ENCODE measurements at regions not wholly inside any gene's neighbourhood (a gene's known extent, or its start where the extent isn't known, plus 50 kb on each side); places are given as distances from the start of the nearest gene placed in this dataset.
A peak's percentile ranks its signal among the peaks of the same experiment; 100 is the strongest.

DNA sequence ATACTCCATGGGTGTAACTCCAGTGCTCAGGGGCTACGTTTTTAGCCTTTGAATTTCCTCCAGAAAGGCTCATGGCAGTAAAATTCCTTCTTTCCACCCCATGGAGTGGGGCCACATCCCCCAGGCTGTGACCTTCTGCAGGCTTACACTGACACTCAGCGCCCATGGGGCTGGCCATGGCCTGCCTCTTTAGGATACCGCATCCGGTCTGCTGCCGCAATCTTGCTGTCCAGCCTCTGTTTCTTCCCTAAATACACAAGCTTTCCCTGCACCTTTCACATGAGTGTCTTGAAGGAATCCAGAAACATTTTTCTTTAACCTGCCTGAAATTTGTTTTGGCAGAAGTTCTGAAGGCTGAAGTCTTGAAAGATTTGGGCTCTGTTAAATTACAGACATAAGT lies 170.5 kb downstream of the NTMT2 start:
- no peak for DNase-seq (ENCODE audit: low spot score)

DNA sequence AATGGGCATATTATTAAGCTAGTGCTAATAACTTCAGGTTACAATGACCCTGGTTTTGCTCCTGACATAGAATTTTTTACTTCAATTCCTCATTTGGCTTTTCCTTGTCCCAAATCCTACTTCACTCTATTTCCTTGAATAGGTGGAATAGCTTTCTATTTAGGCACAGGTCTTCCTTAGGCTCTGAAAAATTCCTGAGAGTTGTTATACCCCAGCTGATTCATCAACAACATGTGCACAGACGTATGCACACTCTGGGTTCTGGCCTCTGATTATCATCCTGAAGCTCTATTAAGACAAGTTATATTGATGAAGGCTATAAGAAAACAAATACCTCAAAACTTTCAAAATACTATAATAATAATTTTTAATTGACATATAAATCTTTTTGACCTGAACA lies 172.4 kb downstream of the NTMT2 start:
- DNase-seq (ENCODE audit: low spot score): peak; percentile 53

DNA sequence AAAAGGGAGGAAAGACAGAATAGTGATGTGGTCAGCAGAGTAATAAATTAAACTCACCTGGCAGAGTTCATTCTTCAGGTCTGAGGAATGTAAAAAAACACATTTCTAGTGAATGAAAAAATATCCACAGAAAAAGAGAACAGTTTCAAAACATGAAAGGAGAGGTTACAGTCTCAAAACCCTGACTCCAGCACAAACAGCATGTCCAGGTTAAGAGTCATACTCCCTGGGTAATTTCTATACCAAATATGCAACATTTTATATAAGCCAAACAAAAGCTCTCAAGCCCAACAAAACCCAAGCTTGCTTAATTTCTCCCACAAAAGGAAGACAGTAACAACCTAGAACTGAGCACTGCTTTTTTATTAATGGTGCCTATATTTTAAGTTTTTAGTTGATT lies 173.0 kb downstream of the NTMT2 start:
- no peak for DNase-seq (ENCODE audit: low spot score)

DNA sequence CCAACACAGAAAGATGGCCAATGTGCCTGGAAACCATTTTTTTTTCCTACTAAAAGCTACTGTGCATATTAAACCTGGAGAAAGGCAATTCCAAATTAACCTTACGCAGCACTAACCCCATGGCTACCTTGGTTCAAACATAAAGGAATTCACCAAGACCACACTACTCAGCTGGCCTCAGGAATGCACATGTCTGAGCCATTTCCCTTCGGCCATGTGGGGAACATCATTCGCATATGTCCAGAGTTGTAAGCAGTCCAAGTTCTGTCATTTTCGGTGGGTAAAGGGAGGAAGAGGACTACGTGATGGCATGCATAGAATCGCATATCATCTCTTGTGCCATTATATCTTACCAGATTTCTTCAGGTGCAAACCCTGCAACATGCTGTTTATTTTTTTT lies 175.4 kb downstream of the NTMT2 start:
- no peak for DNase-seq (ENCODE audit: low spot score)

DNA sequence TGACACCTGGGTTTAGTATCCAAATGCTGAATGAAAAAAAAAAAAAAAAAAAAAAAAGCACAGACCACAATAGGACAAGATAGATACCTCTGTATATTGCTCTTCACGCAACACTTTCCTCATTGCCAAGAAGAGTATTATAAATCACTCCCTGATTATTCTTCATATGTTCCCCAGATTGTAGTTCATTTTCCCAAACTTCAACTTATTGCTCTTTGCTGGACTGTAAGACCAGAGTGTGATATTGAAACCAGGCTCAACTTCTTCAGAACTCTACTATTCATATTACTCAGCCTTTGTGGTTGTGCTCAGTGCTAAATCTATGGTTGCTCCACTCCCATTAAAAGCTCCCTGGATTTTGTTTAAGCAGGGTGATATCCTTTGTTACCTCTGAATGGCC lies 180.4 kb downstream of the NTMT2 start:
- no peak for DNase-seq (ENCODE audit: low spot score)

DNA sequence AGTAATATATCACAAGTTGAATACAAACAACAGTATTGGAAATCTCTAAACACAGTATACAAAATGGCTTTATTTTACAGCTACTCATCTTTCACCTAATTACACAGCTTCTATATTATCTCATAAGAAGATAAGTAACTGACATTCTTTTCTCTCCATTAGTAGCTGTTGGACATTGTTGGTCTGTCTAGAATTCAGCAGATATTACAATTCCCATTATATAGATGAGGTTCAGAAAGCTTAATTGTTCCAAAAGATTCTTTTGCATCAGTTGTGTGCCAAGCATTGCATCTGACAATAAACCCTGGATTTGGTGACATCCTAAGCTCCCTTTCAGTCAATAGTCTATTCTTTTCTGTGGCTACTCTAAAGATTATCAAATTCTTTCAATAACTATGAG lies 187.0 kb downstream of the NTMT2 start:
- DNase-seq (ENCODE audit: low spot score): no peak

DNA sequence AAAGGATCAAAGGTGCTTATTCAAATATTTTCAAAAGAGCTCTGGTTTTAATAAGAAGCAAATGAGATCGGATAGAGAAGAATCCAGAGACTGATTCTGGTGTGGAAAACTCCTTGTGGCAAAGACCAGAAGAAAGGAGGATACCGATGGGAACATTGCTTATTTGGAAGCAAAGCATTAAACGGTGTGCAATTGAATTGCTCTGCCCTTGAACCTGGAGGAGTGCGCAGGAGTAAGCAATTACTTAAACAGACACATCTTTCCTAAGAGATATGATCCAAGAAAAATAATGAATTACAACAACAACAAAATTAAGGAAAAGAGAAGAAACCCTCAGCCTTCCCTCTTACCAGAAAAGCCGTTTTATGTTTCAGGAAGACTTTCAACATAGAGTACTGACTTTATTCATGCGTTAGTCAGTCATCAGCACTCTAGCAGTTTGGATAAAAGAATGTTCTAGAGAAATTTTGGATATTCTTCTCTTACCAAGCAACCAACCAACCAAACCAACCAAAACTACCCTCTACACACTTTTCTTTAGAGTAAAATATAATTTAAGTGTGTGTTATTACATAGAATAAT lies 191.7 kb downstream of the NTMT2 start:
- DNase-seq (ENCODE audit: low spot score): no peak

DNA sequence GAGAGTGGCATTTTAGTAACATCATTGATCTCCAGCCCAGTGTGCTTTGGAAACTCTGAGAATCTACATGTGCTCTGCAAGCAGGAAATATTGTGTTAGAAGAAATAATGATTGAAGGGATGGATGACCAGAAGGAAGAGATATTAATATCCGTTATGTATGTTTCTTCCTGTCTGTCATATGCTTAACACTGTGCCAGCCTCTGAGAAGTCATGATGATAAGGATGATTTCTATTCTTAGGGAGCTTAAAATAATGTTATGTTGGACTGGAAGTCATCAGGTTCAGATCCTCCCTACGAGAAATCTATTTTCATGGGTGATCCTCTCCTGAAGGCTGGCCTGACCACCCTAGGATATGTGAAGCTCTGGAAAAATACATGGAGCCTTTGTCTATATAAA lies 192.4 kb upstream of the GORAB start:
- no peak for DNase-seq (ENCODE audit: low spot score)

DNA sequence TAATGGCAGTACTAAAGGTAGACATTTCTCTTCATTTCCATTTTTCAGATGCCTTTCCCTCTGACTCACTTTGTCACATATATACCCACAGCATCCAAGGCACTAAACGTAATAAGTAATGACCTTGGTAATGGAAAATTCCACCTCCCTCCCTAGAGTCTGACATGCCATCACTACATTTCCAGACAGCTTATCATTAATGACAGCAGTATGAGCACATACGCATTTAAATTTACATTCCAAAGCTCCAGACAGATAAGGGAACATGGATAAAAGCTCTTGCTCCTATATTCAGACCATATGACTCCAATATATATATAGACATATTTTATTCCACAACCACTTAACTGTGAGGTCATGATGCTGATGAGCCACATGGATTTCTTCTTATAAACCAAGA lies 191.7 kb upstream of the GORAB start:
- peak; percentile 64 for DNase-seq (ENCODE audit: low spot score)

DNA sequence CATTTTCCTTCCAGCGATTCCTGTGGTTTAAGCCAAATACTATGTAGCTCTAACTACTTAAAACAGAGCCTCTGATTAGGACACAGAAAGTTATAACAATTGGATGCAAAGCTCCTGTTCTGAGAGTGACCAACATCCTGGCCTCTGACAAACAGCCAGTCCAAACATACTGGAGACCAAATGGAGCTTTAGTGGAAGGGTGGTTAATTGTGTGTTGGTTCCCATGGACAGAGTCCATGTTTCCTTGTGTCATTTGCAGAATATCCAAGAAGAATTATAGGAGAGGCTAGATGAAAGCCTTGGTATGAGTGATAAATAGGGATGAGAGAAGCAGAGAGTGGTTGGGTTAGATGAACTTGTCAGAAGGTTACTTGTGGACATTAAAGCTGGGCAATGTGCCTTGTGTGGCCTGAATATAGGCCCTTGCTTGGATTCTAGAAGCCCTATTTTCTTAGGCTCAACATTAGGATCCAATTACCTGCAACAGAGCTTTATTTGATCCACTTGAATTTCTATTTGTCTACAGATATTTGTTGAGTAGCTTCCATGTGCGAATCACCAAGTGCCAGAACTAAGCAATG lies 180.5 kb upstream of the GORAB start:
- no peak for DNase-seq (ENCODE audit: low spot score)

DNA sequence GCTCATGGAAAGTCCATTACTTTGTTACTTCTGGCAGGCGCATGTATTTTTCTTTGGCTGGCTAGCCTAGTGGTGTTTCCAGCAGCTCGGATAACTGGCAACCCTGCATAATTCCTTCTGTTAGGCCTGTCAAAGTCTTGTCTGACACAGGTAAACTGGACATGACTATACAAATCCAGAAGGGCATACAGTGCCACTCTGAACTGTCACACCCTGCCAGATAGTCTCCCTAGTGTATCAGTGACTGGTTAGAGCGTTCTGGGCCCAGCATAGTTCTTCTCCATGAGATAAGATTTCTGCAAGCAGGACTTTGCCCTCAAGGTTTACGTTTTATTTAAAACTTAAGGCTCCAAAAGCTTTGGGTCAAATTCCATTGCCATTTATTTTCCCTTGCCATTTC lies 177.7 kb upstream of the GORAB start:
- DNase-seq (ENCODE audit: low spot score): no peak

DNA sequence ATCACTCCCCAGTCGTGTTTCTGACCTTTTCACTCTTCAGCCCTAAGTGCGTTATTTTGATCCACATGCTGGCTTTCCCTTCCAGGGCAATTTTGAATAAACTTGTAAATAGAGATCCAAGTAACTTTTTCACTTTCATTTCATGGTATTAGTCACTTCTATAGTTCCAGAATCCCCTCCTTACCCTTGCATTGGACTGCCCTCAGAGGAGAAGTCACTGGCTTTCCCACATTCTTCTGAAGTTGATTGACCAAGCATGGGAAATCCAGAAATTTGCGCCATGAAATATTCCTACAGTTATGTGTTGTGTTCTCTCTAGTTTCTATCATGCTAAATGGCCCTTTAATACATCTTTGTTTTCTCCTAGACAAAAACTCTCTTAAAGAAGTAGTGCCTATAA lies 177.3 kb upstream of the GORAB start:
- DNase-seq (ENCODE audit: low spot score): peak; percentile 50

DNA sequence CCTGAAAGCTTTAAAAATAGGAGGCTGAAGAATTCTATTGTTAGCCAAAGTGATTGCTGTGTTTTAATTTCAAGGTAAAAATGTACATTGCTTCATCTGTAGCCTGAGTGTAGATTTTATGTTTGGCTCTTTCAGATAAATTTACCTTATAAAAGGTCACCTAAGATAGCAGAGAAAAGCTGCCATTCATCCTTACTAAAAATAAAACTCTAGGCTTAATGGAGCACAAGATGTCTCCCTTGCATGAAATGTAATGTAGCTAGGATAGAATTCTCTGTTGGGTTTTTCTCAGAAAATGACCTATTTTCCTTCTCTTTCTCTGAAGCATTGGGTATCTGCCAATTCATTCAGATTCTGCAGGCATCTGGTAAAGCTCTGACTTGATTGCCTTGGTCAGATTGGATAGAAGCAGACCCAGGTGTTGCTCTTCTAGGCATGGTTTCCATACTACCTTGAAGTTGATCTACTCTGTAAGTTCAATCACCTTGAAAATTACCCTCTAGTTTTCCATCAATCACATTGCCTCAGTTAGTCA lies 176.6 kb upstream of the GORAB start:
- no peak for DNase-seq (ENCODE audit: low spot score)

DNA sequence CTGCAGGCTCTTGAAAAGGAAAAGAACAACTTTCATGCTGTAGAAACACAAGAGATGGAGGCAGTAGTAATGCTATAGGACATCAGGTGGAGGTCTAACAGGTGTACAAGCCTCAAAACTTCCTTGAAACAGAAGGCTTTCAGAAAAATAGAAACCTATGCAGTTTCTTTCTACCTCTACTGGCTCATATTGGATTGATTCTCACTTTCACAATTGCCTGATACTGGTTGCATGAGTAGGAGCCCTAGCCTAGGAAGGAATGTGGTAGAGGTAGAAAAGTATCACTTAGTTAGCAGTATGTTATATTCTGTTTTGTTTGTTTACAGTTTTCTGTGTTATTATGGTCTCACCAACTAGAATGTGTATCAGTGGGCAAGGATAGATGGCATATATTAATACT lies 175.4 kb upstream of the GORAB start:
- no peak for DNase-seq (ENCODE audit: low spot score)

DNA sequence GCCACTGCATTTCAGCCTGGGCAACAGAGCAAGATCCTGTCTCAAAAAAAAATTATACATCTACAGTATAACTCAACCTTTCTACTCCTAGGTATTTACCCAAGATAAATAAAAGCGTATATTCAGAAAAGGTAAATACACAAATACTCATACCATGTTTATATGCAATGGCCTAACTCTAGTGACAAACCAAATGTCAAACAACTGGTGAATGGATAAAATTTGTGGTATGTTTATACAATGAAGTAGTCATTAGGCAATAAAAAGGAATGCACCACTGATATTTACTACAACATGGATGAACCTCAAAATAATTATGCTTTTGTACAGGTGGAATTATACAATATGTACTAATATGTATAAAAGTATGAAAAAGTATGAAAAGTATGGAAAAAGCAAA lies 174.2 kb upstream of the GORAB start:
- no peak for DNase-seq (ENCODE audit: low spot score)

DNA sequence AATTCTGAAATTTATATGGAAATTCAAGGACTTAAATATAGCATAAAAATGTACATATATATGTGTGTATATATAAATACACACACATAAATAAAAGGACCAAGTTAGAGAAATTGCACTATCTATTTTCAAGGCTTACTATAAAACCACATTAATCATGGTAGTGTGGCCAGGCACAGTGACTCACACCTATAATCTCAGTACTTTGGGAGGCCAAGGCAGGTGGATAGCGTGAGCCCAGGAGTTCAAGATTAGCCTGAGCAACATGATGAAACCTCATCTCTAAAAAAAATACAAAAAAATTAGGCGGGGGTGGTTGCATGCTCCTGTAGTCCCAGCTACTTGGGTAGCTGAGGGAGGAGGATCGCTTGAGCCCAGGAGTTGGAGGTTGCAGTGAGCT lies 171.4 kb upstream of the GORAB start:
- no peak for DNase-seq (ENCODE audit: low spot score)

DNA sequence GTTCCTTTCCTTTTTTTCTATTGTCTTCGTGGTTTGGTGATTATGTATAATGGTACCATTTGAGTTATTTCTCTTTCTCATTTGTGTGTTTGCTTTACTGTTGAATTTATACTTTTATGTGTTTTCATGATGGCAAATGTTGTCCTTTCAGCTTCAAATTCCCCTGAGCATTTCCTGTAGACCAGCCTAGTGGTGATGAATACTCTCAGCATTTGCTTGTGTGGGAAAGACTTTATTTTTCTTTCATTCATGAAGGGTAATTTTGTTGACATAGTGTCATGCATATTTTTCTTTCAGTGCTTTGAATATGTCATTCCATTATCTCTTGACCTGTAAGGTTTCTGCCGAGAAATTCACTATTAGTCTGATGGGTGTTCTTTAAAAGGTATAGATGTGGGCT lies 166.6 kb upstream of the GORAB start:
- no peak for DNase-seq (ENCODE audit: low spot score)

DNA sequence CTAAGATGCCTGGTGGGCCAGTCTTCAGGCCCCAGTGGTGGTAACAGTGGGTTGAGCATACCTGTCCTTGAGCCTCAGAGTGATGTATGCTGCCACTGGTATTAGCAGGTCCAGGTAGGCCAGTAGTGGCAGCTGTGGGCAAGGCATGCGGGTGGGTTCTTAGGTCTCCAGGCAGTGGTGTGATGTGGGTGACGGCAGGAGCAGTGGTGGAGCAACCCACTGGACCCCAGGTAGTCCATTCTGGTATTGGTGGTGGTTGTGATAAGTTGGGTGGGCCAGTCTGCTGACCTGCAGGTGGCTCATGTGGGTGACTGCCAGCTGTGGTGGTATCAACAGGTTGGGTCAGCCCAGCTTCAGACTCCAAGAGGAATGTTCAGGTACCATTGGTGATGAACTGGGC lies 165.0 kb upstream of the GORAB start:
- DNase-seq (ENCODE audit: low spot score): no peak

DNA sequence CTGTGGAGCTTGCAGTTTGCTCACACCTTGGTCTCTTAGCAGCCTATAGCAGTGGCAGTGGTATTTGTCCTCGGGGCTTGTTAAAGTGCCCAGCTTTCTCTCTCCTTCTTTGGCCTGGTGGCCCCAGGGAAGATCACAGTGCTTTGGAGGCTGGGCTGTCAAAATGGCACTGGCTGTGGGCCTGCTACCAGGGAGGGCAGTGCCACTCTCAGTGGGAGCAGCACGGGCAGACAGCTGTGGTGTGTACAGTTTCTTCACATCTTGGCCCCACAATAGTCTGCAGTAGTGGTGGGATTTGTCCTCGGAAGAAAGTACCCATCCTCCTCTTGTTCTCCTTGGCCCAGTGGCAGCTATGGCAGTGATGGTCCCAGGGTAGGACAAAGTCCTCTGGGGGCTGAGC lies 164.4 kb upstream of the GORAB start:
- DNase-seq (ENCODE audit: low spot score): no peak

DNA sequence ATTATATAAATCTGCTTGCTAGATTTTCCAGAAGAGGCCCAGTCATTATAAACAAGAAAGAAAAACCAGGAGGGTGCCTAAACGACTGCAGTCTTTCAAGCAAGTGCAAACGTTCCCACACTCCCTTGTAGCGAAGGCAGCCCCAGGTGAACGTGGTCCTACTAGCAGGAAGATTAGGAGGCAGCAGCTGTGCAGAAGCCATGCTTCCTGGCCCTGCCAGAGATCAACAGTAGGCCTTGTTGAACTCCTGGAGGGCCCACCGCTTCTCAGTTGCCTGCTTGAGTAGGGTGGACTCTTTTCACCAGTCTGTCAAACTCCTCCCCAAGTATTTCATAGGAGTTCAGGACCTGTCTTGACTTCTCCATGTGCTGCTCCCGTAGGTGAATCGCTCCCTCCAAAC lies 163.0 kb upstream of the GORAB start:
- no peak for DNase-seq (ENCODE audit: low spot score)

DNA sequence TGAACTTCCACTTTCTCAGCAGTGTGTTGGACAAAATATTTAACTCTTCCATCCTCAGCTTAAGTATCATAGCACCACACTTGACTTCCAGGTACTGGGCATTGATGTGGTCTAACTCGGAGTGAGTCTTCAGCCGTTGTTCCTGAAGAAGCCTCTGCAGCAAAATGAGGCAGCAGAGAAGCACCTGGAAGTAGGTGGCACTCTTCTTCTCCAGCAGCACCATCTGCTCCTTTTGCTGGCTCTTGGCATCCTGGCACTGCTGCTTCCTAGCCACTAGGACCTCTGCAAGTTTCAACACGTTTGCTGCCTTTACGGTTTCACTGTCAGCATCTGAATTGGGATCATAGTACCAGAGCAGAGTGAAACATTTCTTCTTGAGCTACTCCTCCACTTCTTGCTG lies 162.5 kb upstream of the GORAB start:
- DNase-seq (ENCODE audit: low spot score): no peak

DNA sequence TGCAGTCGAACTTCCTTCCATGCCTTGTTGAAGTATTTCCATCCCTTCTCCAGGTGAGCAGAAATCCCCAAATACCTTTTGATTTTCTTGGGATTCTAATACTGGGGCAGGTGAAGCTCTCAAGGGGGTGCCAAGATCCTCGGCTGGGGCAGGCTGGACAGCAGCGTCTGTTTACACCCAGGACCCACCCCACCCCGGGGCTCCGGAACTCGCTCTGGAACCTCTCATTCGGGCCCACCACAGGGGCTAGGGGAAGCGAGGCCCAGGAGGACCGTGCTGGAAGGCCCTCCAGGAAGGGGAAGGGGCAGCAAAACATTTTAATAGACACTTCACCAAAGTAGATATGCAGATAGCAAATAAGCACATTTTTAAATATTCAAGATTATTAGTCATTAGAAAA lies 161.9 kb upstream of the GORAB start:
- DNase-seq (ENCODE audit: low spot score): no peak

DNA sequence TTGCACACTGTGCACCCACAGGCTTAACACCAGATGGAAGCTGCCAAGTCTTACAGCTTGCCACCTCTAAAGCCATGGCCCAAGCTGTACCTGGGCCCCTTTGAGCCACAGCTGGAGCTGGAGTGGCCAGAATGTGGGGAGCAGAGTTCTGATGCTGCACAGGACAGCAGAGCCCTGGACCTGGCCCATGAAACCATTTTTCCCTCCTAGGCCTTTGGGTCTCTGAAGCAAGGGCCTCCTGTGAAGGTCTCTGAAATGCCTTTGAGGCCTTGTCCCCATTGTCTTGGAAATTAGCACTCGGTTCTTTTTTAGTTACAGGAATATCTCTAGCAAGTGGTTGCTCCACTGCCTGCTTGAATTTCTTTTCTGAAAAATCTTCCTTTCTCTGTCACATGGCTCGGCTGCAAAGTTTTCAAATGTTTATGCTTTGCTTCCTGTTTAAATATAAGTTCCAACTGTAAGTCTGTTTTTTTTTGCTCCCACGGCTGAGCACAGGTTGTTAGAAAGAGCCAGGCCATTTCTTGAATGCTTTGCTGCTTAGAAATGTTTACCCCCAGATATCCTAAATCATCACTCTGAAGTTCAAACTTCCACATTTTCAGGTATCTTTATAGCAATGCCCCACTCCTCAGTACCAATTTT lies 156.8 kb upstream of the GORAB start:
- DNase-seq (ENCODE audit: low spot score): no peak

DNA sequence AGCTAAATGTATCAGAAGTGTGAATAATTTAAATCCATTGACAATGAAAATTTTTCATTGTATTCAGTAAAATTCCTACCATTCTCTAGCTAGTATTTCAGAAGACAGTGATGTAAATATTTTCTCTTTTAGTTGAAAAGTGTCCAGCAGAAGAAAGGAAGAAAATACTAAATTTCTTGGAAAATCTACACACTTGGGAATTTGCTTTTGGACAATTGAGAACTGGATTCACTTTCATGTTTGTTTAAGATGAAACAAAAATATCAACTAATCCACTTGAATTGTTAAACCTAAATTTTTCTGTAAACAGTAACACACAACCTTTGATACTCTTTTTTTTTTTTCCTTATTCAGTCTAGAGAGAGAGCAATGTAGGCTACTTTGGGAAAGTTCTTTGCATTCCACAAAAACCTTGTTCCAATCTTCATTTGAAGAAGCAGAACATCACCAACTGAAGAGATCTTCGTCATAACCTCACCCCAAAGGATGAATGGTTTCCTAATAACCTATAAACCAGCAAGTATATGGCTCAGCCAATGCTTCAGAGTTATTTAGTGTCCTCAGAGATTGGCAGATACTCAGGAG lies 155.1 kb upstream of the GORAB start:
- no peak for DNase-seq (ENCODE audit: low spot score)
